ENCODE measurements at regions not wholly inside any gene's neighbourhood (a gene's known extent, or its start where the extent isn't known, plus 50 kb on each side); places are given as distances from the start of the nearest gene placed in this dataset.
"Not testable (repeated sequence)": the region's sequence is repeated elsewhere in the genome, so short reads cannot be mapped to it uniquely, and the experiment has no call there.

- DNase-seq (ENCODE audit: low read depth in 2 of 2): no peak
Observed at GRCh38 chr6:141780296-141780695, 352.4 kb upstream of the GJE1 start.

- DNase-seq (ENCODE audit: low read depth in 2 of 2): no peak
Observed at GRCh38 chr6:141764388-141764787, 368.3 kb upstream of the GJE1 start.

- DNase-seq (ENCODE audit: low read depth in 2 of 2): no peak
Observed at GRCh38 chr6:141758430-141758829, 374.3 kb upstream of the GJE1 start.

GRCh38 chr6:141753180-141753579 lies 379.5 kb upstream of the GJE1 start:
- DNase-seq (ENCODE audit: low read depth in 2 of 2): no peak

GRCh38 chr6:141752677-141753076 lies 380.0 kb upstream of the GJE1 start:
- no peak for DNase-seq (ENCODE audit: low read depth in 2 of 2)

- DNase-seq (ENCODE audit: low read depth in 2 of 2): not testable (repeated sequence)
Observed at GRCh38 chr6:141746324-141746723, 386.4 kb upstream of the GJE1 start.

GRCh38 chr6:141744971-141745370 lies 387.8 kb upstream of the GJE1 start:
- DNase-seq (ENCODE audit: low read depth in 2 of 2): no peak

GRCh38 chr6:141744194-141744925 lies 388.4 kb upstream of the GJE1 start:
- DNase-seq (ENCODE audit: low read depth in 2 of 2): no peak

- DNase-seq (ENCODE audit: low read depth in 2 of 2): no peak
Observed at GRCh38 chr6:141736104-141736503, 396.6 kb upstream of the GJE1 start.

GRCh38 chr6:141735126-141735525 lies 397.6 kb upstream of the GJE1 start:
- DNase-seq (ENCODE audit: low read depth in 2 of 2): no peak

- DNase-seq (ENCODE audit: low read depth in 2 of 2): no peak
Observed at GRCh38 chr6:141734071-141734840, 398.5 kb upstream of the GJE1 start.

- no peak for DNase-seq (ENCODE audit: low read depth in 2 of 2)
Observed at GRCh38 chr6:141729146-141729545, 403.6 kb upstream of the GJE1 start.

GRCh38 chr6:141728330-141728729 lies 404.4 kb upstream of the GJE1 start:
- no peak for DNase-seq (ENCODE audit: low read depth in 2 of 2)

GRCh38 chr6:141726248-141726647 lies 406.5 kb upstream of the GJE1 start:
- no peak for DNase-seq (ENCODE audit: low read depth in 2 of 2)

GRCh38 chr6:141724731-141725130 lies 408.0 kb upstream of the GJE1 start:
- DNase-seq (ENCODE audit: low read depth in 2 of 2): no peak

- no peak for DNase-seq (ENCODE audit: low read depth in 2 of 2)
Observed at GRCh38 chr6:141719476-141719875, 413.2 kb upstream of the GJE1 start.

- no peak for DNase-seq (ENCODE audit: low read depth in 2 of 2)
Observed at GRCh38 chr6:141705431-141705830, 427.3 kb upstream of the GJE1 start.

GRCh38 chr6:141704151-141704550 lies 428.6 kb upstream of the GJE1 start:
- DNase-seq (ENCODE audit: low read depth in 2 of 2): no peak

- no peak for DNase-seq (ENCODE audit: low read depth in 2 of 2)
Observed at GRCh38 chr6:141701732-141702131, 431.0 kb upstream of the GJE1 start.

- DNase-seq (ENCODE audit: low read depth in 2 of 2): no peak
Observed at GRCh38 chr6:141700819-141701218, 431.9 kb upstream of the GJE1 start.

GRCh38 chr6:141688916-141689315 lies 443.8 kb upstream of the GJE1 start:
- DNase-seq (ENCODE audit: low read depth in 2 of 2): no peak

- no peak for DNase-seq (ENCODE audit: low read depth in 2 of 2)
Observed at GRCh38 chr6:141685416-141685815, 447.3 kb upstream of the GJE1 start.

- DNase-seq (ENCODE audit: low read depth in 2 of 2): no peak
Observed at GRCh38 chr6:141682391-141682790, 450.3 kb upstream of the GJE1 start.
